ENCODE measurements at regions not wholly inside any gene's neighbourhood (a gene's known extent, or its start where the extent isn't known, plus 50 kb on each side); places are given as distances from the start of the nearest gene placed in this dataset.

DNA sequence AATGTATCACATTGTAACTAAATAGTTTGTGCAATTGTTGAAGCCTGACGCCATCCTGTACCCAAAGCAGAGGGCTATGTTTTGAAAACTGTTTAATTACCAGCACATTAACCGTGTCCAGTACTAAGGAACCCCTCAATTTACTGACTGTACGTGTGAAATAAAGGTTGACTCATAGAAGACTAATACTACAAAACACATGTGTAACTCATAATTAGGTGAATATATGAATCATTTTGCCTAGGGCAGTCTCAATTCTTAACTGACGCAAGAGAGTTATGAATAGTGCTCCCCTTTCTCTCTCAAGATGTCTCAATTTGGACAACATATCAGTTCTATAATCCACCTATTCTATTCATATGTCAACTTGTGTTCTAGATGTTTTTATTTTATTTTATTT, 558.4 kb downstream of the PRDM9 start:
- Histone ChIP-seq H3K36me3 (ENCODE audit: insufficient read depth, low read length) (no peaks in the 10 kb centered on the region), H3K4me1 (ENCODE audit: insufficient read depth, low read length) (no peaks in the 10 kb centered on the region), H3K27ac (ENCODE audit: low read depth, low read length) (no peak overlapping the region), H3K9me3 (ENCODE audit: low read length) (no peaks in the 10 kb centered on the region), H3K27me3 (ENCODE audit: insufficient read depth, low read length, poor library complexity, severe bottlenecking) (no peaks in the 10 kb centered on the region), H3K4me3 (ENCODE audit: low read length) (no peak overlapping the region)
- Mint-ChIP-seq H3K27me3 (no peaks in the 10 kb centered on the region), H3K36me3 (no peaks in the 10 kb centered on the region), H3K27ac (no peak overlapping the region), H3K4me3 (no peak overlapping the region), H3K9me3 (peaks cover 4 to 29% (median 11%) of the 10 kb centered on the region in 5 donors), H3K4me1 (no peaks in the 10 kb centered on the region)
- DNase-seq, result no peak
- ChIA-PET POLR2A (no interaction called here), CTCF (no interaction called here)

DNA sequence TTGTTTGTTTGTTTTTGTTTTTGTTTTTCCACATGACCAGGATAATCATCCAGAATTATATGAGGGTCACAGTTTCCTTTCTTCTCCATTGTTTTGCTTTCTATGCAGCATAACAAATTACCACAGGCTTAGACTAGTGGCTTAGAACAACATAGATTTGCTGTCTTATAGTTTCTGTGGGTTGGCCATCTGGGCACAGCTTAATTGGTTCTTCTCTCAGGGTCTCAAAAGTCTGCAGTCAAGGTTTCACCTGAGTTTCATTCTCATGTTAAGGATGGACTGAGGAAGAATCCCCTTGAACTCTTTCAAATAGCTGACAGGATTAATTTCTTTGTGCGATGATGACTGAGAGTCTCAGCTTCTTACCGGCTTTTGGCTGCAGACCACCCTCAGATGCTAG, 559.8 kb downstream of the PRDM9 start:
- peaks cover 4 to 29% (median 12%) of the 10 kb centered on the region in 5 donors for H3K9me3 Mint-ChIP-seq
- Histone ChIP-seq H3K27ac (ENCODE audit: low read depth, low read length) (no peak overlapping the region), H3K4me1 (ENCODE audit: insufficient read depth, low read length) (no peaks in the 10 kb centered on the region), H3K9me3 (ENCODE audit: low read length) (no peaks in the 10 kb centered on the region), H3K27me3 (ENCODE audit: insufficient read depth, low read length, poor library complexity, severe bottlenecking) (no peaks in the 10 kb centered on the region), H3K36me3 (ENCODE audit: insufficient read depth, low read length) (no peaks in the 10 kb centered on the region), H3K4me3 (ENCODE audit: low read length) (no peak overlapping the region)
- no peaks in the 10 kb centered on the region for H3K36me3 Mint-ChIP-seq
- POLR2A ChIA-PET, result no interaction called here
- no peaks in the 10 kb centered on the region for H3K4me1 Mint-ChIP-seq
- no peak for DNase-seq
- no peaks in the 10 kb centered on the region for H3K27me3 Mint-ChIP-seq
- no peak overlapping the region for H3K27ac Mint-ChIP-seq
- H3K4me3 Mint-ChIP-seq, result no peak overlapping the region
- CTCF ChIA-PET, result no interaction called here

DNA sequence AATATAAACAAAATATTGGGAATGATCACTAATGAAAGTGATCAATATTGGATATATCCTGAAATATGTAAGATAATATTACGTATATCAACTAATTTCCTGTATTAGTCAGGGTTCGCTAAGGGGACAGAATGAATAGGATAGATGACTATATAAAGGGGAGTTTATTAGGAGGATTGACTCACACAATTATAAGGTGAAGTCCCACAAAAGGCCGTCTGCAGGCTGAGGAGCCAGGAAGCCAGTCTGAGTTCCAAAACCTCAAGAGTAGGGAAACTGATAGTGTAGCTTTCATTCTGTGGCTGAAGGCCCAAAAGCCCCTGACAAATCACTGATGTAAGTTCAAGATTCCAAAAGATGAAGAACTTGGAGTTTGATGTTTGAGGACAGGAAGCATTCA, 561.1 kb downstream of the PRDM9 start:
- ChIA-PET POLR2A (no interaction called here), CTCF (no interaction called here)
- H3K4me1 ChIP-seq (ENCODE audit: insufficient read depth, low read length), result no peaks in the 10 kb centered on the region
- no peak overlapping the region for H3K27ac Mint-ChIP-seq
- no peaks in the 10 kb centered on the region for H3K36me3 ChIP-seq (ENCODE audit: insufficient read depth, low read length)
- no peaks in the 10 kb centered on the region for H3K27me3 Mint-ChIP-seq
- H3K4me3 Mint-ChIP-seq, result no peak overlapping the region
- H3K4me3 ChIP-seq (ENCODE audit: low read length), result no peak overlapping the region
- H3K36me3 Mint-ChIP-seq, result no peaks in the 10 kb centered on the region
- DNase-seq, result no peak
- H3K27me3 ChIP-seq (ENCODE audit: insufficient read depth, low read length, poor library complexity, severe bottlenecking), result no peaks in the 10 kb centered on the region
- H3K9me3 ChIP-seq (ENCODE audit: low read length), result no peaks in the 10 kb centered on the region
- no peak overlapping the region for H3K27ac ChIP-seq (ENCODE audit: low read depth, low read length)
- H3K4me1 Mint-ChIP-seq, result no peaks in the 10 kb centered on the region
- H3K9me3 Mint-ChIP-seq, result peaks cover 4 to 28% (median 12%) of the 10 kb centered on the region in 5 donors

DNA sequence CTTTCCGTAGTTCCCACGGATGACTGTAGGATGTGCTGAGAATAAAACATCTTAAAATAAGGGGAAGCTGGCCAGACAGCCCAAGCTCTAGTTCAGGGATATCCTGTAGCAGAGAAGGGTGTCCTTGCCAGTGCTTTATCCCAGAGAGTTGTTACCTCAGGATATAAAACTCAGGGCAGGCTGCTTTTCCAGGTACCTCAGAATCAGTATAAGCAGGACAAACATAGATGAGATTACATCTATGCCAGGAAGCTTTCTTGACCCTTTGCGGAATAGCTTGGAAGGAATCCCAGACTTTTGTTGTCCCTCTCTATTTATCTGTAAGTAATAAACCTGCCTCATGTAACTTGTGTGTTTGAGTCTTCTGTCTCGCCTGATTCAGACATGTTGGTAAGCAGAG, 565.7 kb downstream of the PRDM9 start:
- Mint-ChIP-seq H3K27me3 (no peaks in the 10 kb centered on the region), H3K4me1 (no peaks in the 10 kb centered on the region), H3K9me3 (peaks cover 4 to 19% (median 11%) of the 10 kb centered on the region in 5 donors), H3K27ac (no peak overlapping the region), H3K4me3 (no peak overlapping the region), H3K36me3 (no peaks in the 10 kb centered on the region)
- Histone ChIP-seq H3K4me3 (ENCODE audit: low read length) (no peak overlapping the region), H3K27ac (ENCODE audit: low read depth, low read length) (no peak overlapping the region), H3K4me1 (ENCODE audit: insufficient read depth, low read length) (no peaks in the 10 kb centered on the region), H3K36me3 (ENCODE audit: insufficient read depth, low read length) (no peaks in the 10 kb centered on the region), H3K27me3 (ENCODE audit: insufficient read depth, low read length, poor library complexity, severe bottlenecking) (no peaks in the 10 kb centered on the region), H3K9me3 (ENCODE audit: low read length) (no peaks in the 10 kb centered on the region)
- ChIA-PET CTCF (no interaction called here), POLR2A (no interaction called here)
- no peak for DNase-seq

DNA sequence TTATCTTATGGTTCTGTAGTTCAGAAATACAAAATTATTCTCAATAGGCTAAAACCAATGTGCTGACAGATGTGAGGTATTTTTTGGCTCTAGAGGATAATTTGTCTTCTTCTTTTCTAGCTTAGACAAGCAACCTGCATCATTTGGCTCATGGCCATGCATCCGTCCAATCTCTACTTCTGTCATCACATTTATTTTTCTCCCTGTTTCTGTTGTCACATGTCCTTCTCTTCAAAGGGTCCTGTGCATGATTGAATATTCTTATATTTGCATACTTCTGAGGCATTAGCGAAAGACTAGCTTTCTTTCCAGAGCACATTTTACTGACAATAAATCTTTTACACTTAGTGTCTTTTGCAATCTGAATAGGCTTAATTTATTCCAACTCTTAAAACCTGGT, 564.7 kb downstream of the CDH10 start:
- no peaks in the 10 kb centered on the region for H3K36me3 ChIP-seq (ENCODE audit: insufficient read depth, low read length)
- Mint-ChIP-seq H3K4me1 (no peaks in the 10 kb centered on the region), H3K4me3 (no peak overlapping the region), H3K27me3 (no peaks in the 10 kb centered on the region), H3K36me3 (no peaks in the 10 kb centered on the region), H3K9me3 (peaks cover 5 to 32% (median 10%) of the 10 kb centered on the region in 5 donors), H3K27ac (no peak overlapping the region)
- H3K4me1 ChIP-seq (ENCODE audit: insufficient read depth, low read length), result no peaks in the 10 kb centered on the region
- DNase-seq, result no peak
- H3K27me3 ChIP-seq (ENCODE audit: insufficient read depth, low read length, poor library complexity, severe bottlenecking), result no peaks in the 10 kb centered on the region
- no peak overlapping the region for H3K4me3 ChIP-seq (ENCODE audit: low read length)
- H3K9me3 ChIP-seq (ENCODE audit: low read length), result no peaks in the 10 kb centered on the region
- no peak overlapping the region for H3K27ac ChIP-seq (ENCODE audit: low read depth, low read length)
- ChIA-PET POLR2A (no interaction called here), CTCF (no interaction called here)

DNA sequence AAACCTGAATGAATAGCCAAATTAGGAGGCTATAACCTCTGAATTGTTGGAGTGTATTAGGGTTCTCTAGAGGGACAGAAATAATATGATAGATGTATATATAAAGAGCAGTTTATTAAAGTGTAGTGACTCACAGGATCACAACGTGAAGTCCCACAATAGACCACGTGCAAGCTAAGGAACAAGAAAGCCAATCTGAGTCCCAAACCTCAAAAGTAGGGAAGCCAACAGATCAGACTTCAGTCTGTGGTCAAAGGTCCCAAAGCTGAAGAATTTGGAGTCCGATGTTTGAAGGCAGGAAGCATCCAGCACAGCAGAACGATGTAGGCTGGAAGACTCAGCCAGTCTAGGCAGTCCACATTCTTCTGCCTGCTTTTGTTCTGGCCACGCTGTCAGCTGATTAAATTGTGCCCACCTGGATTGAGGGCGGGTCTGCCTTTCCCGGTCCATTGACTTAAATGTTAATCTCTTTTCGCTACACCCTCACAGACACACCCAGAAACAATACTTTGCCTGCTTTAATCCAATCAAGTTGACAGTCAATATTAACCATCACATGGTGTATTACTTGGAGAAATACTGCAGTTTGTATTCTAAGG, 550.6 kb downstream of the CDH10 start:
- no peaks in the 10 kb centered on the region for H3K36me3 ChIP-seq (ENCODE audit: insufficient read depth, low read length)
- POLR2A ChIA-PET, result no interaction called here
- no peaks in the 10 kb centered on the region for H3K36me3 Mint-ChIP-seq
- no peaks in the 10 kb centered on the region for H3K4me1 ChIP-seq (ENCODE audit: insufficient read depth, low read length)
- H3K27ac Mint-ChIP-seq, result no peak overlapping the region
- peaks cover 6 to 40% (median 27%) of the 10 kb centered on the region in 5 donors for H3K9me3 Mint-ChIP-seq
- no peak overlapping the region for H3K4me3 ChIP-seq (ENCODE audit: low read length)
- no peaks in the 10 kb centered on the region for H3K9me3 ChIP-seq (ENCODE audit: low read length)
- no peaks in the 10 kb centered on the region for H3K27me3 ChIP-seq (ENCODE audit: insufficient read depth, low read length, poor library complexity, severe bottlenecking)
- no peak overlapping the region for H3K27ac ChIP-seq (ENCODE audit: low read depth, low read length)
- no peaks in the 10 kb centered on the region for H3K4me1 Mint-ChIP-seq
- DNase-seq, result no peak
- H3K27me3 Mint-ChIP-seq, result peaks cover 0 to 1% of the 10 kb centered on the region in 2 donors
- CTCF ChIA-PET, result no interaction called here
- H3K4me3 Mint-ChIP-seq, result no peak overlapping the region

DNA sequence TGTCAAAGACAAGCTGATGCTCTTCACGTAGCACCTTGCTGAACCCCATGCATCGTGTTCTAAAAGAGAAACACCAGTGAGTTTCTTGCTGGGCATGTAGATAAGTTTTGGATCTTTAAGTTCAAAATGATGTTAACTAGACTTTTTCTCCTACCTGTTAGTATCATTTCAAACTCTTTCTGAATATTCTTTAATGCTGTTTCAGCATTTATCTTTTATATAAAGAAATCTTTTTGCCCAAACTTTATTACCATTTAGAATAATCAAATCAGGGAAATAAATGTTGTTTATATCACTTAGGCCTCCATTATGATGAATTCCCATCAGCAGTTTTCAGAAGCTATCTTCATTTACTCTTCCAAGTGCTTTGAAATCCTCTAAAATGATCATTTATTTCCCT, 542.8 kb downstream of the CDH10 start:
- Mint-ChIP-seq H3K36me3 (no peaks in the 10 kb centered on the region), H3K4me1 (no peaks in the 10 kb centered on the region), H3K27me3 (no peaks in the 10 kb centered on the region), H3K9me3 (peaks cover 0 to 19% (median 11%) of the 10 kb centered on the region in 5 donors), H3K27ac (no peak overlapping the region), H3K4me3 (no peak overlapping the region)
- H3K27ac ChIP-seq (ENCODE audit: low read depth, low read length), result no peak overlapping the region
- H3K36me3 ChIP-seq (ENCODE audit: insufficient read depth, low read length), result no peaks in the 10 kb centered on the region
- ChIA-PET CTCF (no interaction called here), POLR2A (no interaction called here)
- no peaks in the 10 kb centered on the region for H3K27me3 ChIP-seq (ENCODE audit: insufficient read depth, low read length, poor library complexity, severe bottlenecking)
- DNase-seq, result no peak
- H3K4me3 ChIP-seq (ENCODE audit: low read length), result no peak overlapping the region
- no peaks in the 10 kb centered on the region for H3K4me1 ChIP-seq (ENCODE audit: insufficient read depth, low read length)
- H3K9me3 ChIP-seq (ENCODE audit: low read length), result peaks cover 4% of the 10 kb centered on the region

DNA sequence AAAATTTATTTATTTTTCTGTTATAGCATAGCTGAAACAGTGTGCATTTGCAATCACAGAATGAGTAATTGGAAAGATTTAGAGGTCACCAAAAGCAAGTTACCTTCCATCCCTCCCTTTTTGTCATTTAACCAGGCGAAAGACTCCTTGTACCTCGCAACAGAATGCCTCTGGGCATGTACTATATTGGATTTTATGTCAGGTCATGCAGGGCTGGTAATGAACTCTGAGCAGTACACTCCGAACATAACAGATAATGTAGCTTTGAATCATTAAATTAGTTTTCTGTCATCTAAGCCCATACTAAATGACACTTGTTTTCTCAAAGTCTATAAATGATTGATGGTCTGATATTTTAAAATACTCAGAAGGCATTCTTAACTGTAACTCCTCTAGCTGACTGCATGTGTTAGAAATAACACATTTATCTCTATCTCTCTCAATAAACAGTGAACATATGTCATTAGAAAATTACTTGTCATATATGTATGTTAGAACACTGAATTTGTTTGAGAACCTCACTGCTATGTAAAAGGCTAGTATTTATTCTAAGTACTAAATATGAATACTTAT, 541.2 kb downstream of the CDH10 start:
- no peak overlapping the region for H3K4me3 Mint-ChIP-seq
- Histone ChIP-seq H3K4me1 (ENCODE audit: insufficient read depth, low read length) (no peaks in the 10 kb centered on the region), H3K36me3 (ENCODE audit: insufficient read depth, low read length) (no peaks in the 10 kb centered on the region), H3K4me3 (ENCODE audit: low read length) (no peak overlapping the region), H3K27ac (ENCODE audit: low read depth, low read length) (no peak overlapping the region), H3K9me3 (ENCODE audit: low read length) (peaks cover 4% of the 10 kb centered on the region), H3K27me3 (ENCODE audit: insufficient read depth, low read length, poor library complexity, severe bottlenecking) (no peaks in the 10 kb centered on the region)
- H3K4me1 Mint-ChIP-seq, result no peaks in the 10 kb centered on the region
- CTCF ChIA-PET, result no interaction called here
- POLR2A ChIA-PET, result no interaction called here
- no peaks in the 10 kb centered on the region for H3K27me3 Mint-ChIP-seq
- DNase-seq, result no peak
- peaks cover 0 to 10% (median 5%) of the 10 kb centered on the region in 5 donors for H3K9me3 Mint-ChIP-seq
- H3K36me3 Mint-ChIP-seq, result no peaks in the 10 kb centered on the region
- no peak overlapping the region for H3K27ac Mint-ChIP-seq

All from CD8-positive, alpha-beta memory T cell (primary cell).